Panc1 (cell line): ENCODE measurements at regions not wholly inside any gene's neighbourhood (a gene's known extent, or its start where the extent isn't known, plus 50 kb on each side); places are given as distances from the start of the nearest gene placed in this dataset.

ENCODE experiments used
- ATAC-seq: fragments of 200-7000 bp; cut with Tn5 transposase; 2 replicates; pipeline ENCODE4 v1.9.1; 2020; ENCODE audit warnings: mild to moderate bottlenecking, moderate library complexity
- BruUV-seq: library from RNA; stranded (reverse); fragments of 400-500 nt; replicated peaks from 2 replicates; lab custom pipeline; 2021; lab: Mats Ljungman, UMichigan
- CTCF ChIA-PET: fragments of 300-600 bp; sonication (Branson Sonifier 250); formaldehyde crosslinking; loops from one replicate; lab custom pipeline; 2022; ENCODE audit warnings: antibody characterized with exemption; lab: Charles Lee
- POLR2A ChIA-PET: fragments of 300-600 bp; sonication (Branson Sonifier 250); formaldehyde crosslinking; loops from one replicate; lab custom pipeline; 2022; ENCODE audit warnings: antibody characterized with exemption; lab: Charles Lee
- DNase-seq: peaks from one replicate; pipeline ENCODE4 v3.0.0-alpha.2; 2010; ENCODE audit warnings: low read depth, low spot score
- H3K27ac ChIP-seq: 2 replicates; pipeline ENCODE4 v1.5.1; 2011; ENCODE audit warnings: mild to moderate bottlenecking, low read length, inconsistent platforms
- H3K27me3 ChIP-seq: fragments of 200-500 bp; sonication (Bioruptor generic); 2 replicates; pipeline ENCODE4 v1.6.0; 2014; ENCODE audit warnings: low read length, inconsistent platforms; ENCODE audit not compliant: control insufficient read depth, insufficient read depth
- H3K36me3 ChIP-seq: fragments of 200-500 bp; sonication (Bioruptor generic); 2 replicates; pipeline ENCODE4 v1.5.1; 2014; ENCODE audit warnings: inconsistent platforms, mild to moderate bottlenecking, low read length, moderate library complexity; ENCODE audit not compliant: control insufficient read depth, insufficient read depth
- H3K4me1 ChIP-seq: 2 replicates; pipeline ENCODE4 v1.5.1; 2011; ENCODE audit warnings: inconsistent platforms, mild to moderate bottlenecking, low read length, moderate library complexity; ENCODE audit not compliant: control insufficient read depth, insufficient read depth
- H3K4me3 ChIP-seq, 2 experiments: 2 replicates each; pipeline ENCODE4 v1.5.1; 2011 to 2012; ENCODE audit warnings: low read depth in 2 of 2, low read length in 2 of 2, mild to moderate bottlenecking in 2 of 2, inconsistent platforms in 1 of 2, moderate library complexity in 1 of 2
- H3K9me3 ChIP-seq: fragments of 200-500 bp; sonication (Bioruptor generic); 2 replicates; pipeline ENCODE4 v1.5.1; 2014; ENCODE audit warnings: low read depth, mild to moderate bottlenecking, inconsistent platforms, low read length, moderate library complexity; ENCODE audit not compliant: control insufficient read depth, insufficient read depth
- CTCF ChIP-seq: fragments of 450-650 bp; IDR thresholded peaks from 2 replicates; pipeline ENCODE4 v1.5.1; 2017; ENCODE audit warnings: mild to moderate bottlenecking
- POLR2AphosphoS5 ChIP-seq: IDR thresholded peaks from 2 replicates; pipeline ENCODE4 v1.6.1; 2012; ENCODE audit warnings: mild to moderate bottlenecking, low read depth, low read length, moderate library complexity
- REST ChIP-seq, 2 experiments: IDR thresholded peaks; 2 replicates each; pipeline ENCODE4 v1.6.1; 2011 to 2012; ENCODE audit warnings: low read depth in 2 of 2, control low read depth in 1 of 2, low read length in 1 of 2, mild to moderate bottlenecking in 1 of 2, moderate library complexity in 1 of 2; ENCODE audit not compliant: insufficient read depth in 1 of 2
- SIN3A ChIP-seq: IDR thresholded peaks from 2 replicates; pipeline ENCODE4 v1.6.1; 2012; ENCODE audit warnings: low read depth, mild to moderate bottlenecking, low read length, moderate library complexity, borderline replicate concordance; ENCODE audit not compliant: insufficient read depth
- TCF7L2 ChIP-seq: IDR thresholded peaks from 2 replicates; pipeline ENCODE4 v1.6.1; 2011; ENCODE audit warnings: mild to moderate bottlenecking, low read depth, low read length, inconsistent platforms
- in situ Hi-C: cut with HindIII; loops from 2 replicates; pipeline ENCODE4 v1.10.0; 2016; ENCODE audit warnings: low sequenced_read_pairs, low pct_unique_long_range_greater_than_20kb
- intact Hi-C: fragments of 100-400 bp; cut with micrococcal nuclease; formaldehyde crosslinking; loops from one replicate; pipeline ENCODE4 v1.10.0; 2022; ENCODE audit not compliant: unreplicated experiment

DNA sequence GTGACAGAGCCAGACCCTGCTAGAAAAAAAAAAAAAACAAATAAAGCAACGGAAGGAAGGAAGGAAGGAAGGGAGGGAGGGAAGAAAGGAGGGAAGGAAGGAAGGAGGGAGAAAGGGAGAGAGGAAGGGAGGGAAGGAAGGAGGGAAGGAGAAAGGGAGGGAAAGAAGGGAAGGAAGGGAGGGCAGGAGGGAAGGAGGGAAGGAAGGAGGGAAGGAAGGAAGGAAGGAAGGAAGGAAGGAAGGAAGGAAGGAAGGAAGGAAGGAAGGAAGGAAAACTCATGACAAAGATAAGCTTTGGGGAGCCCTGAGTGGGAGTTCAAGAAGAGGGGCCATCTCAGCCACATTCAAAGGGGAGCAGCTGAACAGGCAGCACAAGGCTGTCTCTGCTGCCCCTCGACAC is 124.7 kb upstream of the MGMT start:
- no TSS peak for BruUV-seq
- Histone ChIP-seq H3K9me3 (no peaks in the 10 kb centered on the region), H3K4me1 (no peaks in the 10 kb centered on the region), H3K27me3 (peaks cover 5% of the 10 kb centered on the region; the same call in 1 of the 2 replicates), H3K27ac (no peak overlapping the region), H3K36me3 (no peaks in the 10 kb centered on the region), H3K4me3 (no peak overlapping the region)
- intact Hi-C loops (no loop called here), in situ Hi-C loops (no loop called here)
- no peak for TF ChIP-seq POLR2AphosphoS5
- ChIA-PET POLR2A (no interaction called here), CTCF (no interaction called here)
- ATAC-seq (no peak), DNase-seq (no peak)

GRCh38 chr10:129343141-129343540 is 123.9 kb upstream of the MGMT start:
- H3K36me3 ChIP-seq = no peaks in the 10 kb centered on the region
- intact Hi-C loops = no loop called here
- no peak for ATAC-seq
- no peak overlapping the region for H3K4me3 ChIP-seq
- TF ChIP-seq CTCF = no peak
- no peak for TF ChIP-seq TCF7L2
- TF ChIP-seq POLR2AphosphoS5 = no peak
- TF ChIP-seq REST (IDR thresholded peaks at IDR 0.05; ENCODE audit: insufficient read depth in 1 of 2, low read depth in 2 of 2, low read length in 1 of 2) = no peak
- TF ChIP-seq SIN3A = no peak
- no peaks in the 10 kb centered on the region for H3K9me3 ChIP-seq
- no peak for DNase-seq
- in situ Hi-C loops = no loop called here
- H3K27me3 ChIP-seq = peaks cover 5% of the 10 kb centered on the region; the same call in 1 of the 2 replicates
- POLR2A ChIA-PET = no interaction called here
- no TSS peak for BruUV-seq
- H3K4me1 ChIP-seq = no peaks in the 10 kb centered on the region
- CTCF ChIA-PET = no interaction called here
- H3K27ac ChIP-seq = no peak overlapping the region

GRCh38 chr10:129344103-129344502 is 122.9 kb upstream of the MGMT start:
- no peak for TF ChIP-seq POLR2AphosphoS5
- no peak for TF ChIP-seq CTCF
- TF ChIP-seq SIN3A = no peak
- TF ChIP-seq TCF7L2 = no peak
- no peak for TF ChIP-seq REST (IDR thresholded peaks at IDR 0.05; ENCODE audit: insufficient read depth in 1 of 2, low read depth in 2 of 2, low read length in 1 of 2)
- ChIA-PET POLR2A (no interaction called here), CTCF (no interaction called here)
- H3K36me3 ChIP-seq = no peaks in the 10 kb centered on the region
- no peak overlapping the region for H3K4me3 ChIP-seq
- ATAC-seq (no peak), DNase-seq (no peak)
- no TSS peak for BruUV-seq
- H3K9me3 ChIP-seq = no peaks in the 10 kb centered on the region
- intact Hi-C loops (no loop called here), in situ Hi-C loops (no loop called here)
- no peaks in the 10 kb centered on the region for H3K4me1 ChIP-seq
- H3K27me3 ChIP-seq = peaks cover 2% of the 10 kb centered on the region; the same call in 1 of the 2 replicates
- no peak overlapping the region for H3K27ac ChIP-seq
